ENCODE measurements at regions not wholly inside any gene's neighbourhood (a gene's known extent, or its start where the extent isn't known, plus 50 kb on each side); places are given as distances from the start of the nearest gene placed in this dataset.
"Not testable (repeated sequence)": the region's sequence is repeated elsewhere in the genome, so short reads cannot be mapped to it uniquely, and the experiment has no call there.

- intact Hi-C loops (cut with DNase I, micrococcal nuclease) = no loop called here
- H3K27me3 Mint-ChIP-seq = no peaks in the 10 kb centered on the region
- no peak overlapping the region for H3K4me3 Mint-ChIP-seq
- Histone ChIP-seq H3K27ac (ENCODE audit: low read depth in 1 of 2, low read length in 2 of 2) (no peak overlapping the region), H3K36me3 (ENCODE audit: insufficient read depth, low read length) (no peaks in the 10 kb centered on the region), H3K9me3 (ENCODE audit: control insufficient read depth in 1 of 2, insufficient read depth in 1 of 2, low read length in 2 of 2) (no peaks in the 10 kb centered on the region), H3K4me1 (ENCODE audit: insufficient read depth, low read length) (no peaks in the 10 kb centered on the region), H3K4me3 (ENCODE audit: low read length) (no peak overlapping the region), H3K27me3 (ENCODE audit: control insufficient read depth in 1 of 2, insufficient read depth in 2 of 2, low read length in 2 of 2) (no peaks in the 10 kb centered on the region)
- TF ChIP-seq, protein P1, sequence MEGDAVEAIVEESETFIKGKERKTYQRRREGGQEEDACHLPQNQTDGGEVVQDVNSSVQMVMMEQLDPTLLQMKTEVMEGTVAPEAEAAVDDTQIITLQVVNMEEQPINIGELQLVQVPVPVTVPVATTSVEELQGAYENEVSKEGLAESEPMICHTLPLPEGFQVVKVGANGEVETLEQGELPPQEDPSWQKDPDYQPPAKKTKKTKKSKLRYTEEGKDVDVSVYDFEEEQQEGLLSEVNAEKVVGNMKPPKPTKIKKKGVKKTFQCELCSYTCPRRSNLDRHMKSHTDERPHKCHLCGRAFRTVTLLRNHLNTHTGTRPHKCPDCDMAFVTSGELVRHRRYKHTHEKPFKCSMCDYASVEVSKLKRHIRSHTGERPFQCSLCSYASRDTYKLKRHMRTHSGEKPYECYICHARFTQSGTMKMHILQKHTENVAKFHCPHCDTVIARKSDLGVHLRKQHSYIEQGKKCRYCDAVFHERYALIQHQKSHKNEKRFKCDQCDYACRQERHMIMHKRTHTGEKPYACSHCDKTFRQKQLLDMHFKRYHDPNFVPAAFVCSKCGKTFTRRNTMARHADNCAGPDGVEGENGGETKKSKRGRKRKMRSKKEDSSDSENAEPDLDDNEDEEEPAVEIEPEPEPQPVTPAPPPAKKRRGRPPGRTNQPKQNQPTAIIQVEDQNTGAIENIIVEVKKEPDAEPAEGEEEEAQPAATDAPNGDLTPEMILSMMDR (IDR thresholded peaks at IDR 0.05) = no peak
- no peaks in the 10 kb centered on the region for H3K4me1 Mint-ChIP-seq (ENCODE audit: low read depth)
- ChIA-PET POLR2A (no interaction called here), CTCF (no interaction called here)
- no peak for ATAC-seq (ENCODE audit: poor library complexity)
- no peaks in the 10 kb centered on the region for H3K9me3 Mint-ChIP-seq
- no peaks in the 10 kb centered on the region for H3K36me3 Mint-ChIP-seq (ENCODE audit: low read depth)
- DNase-seq = no peak
- H3K27ac Mint-ChIP-seq = no peak overlapping the region
These were observed 365.4 kb downstream of the NDFIP2 start for GRCh38 chr13:79846386-79846785.

DNA sequence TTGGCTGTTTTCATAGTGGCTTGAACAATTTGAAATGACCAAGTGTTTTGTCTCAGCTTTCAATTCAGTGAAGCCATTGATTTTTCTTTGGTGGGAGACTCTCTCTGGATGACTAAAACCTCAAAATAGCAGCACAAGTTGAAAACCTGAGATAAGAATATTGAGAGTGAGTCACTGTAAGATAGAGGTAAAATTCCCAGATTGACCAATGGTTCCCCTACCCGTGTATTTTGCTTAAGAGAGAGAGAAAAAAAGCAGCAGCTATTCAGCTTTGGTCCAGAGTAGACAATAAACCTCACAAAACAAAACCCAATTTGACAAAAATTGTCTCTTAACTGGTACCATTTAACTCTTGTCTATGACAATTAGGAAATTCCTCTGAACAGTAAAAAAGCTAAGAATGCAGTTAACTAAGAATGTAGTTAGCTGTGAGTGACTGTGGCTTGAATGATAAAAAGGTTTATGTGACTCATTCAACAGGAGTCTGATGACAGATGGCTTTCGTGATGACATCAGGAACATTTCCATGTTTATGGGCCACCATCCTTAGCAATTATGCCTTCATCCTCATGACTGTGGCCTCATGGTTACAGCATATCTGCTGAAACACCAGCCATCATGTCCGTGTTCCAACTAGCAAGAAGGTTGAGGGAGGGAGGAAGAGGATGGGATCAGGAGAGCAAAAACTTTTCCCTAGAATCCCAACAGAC lies 356.9 kb downstream of the NDFIP2 start:
- no peak overlapping the region for H3K27ac Mint-ChIP-seq
- TF ChIP-seq, protein P1 (IDR thresholded peaks at IDR 0.05) = no peak
- no peaks in the 10 kb centered on the region for H3K4me1 Mint-ChIP-seq (ENCODE audit: low read depth)
- no peak overlapping the region for H3K4me3 ChIP-seq (ENCODE audit: low read length)
- no peaks in the 10 kb centered on the region for H3K36me3 ChIP-seq (ENCODE audit: insufficient read depth, low read length)
- DNase-seq (no peak), ATAC-seq (ENCODE audit: poor library complexity) (no peak)
- ChIA-PET POLR2A (no interaction called here), CTCF (no interaction called here)
- H3K4me1 ChIP-seq (ENCODE audit: insufficient read depth, low read length) = no peaks in the 10 kb centered on the region
- H3K9me3 ChIP-seq (ENCODE audit: control insufficient read depth in 1 of 2, insufficient read depth in 1 of 2, low read length in 2 of 2) = no peaks in the 10 kb centered on the region
- H3K27me3 ChIP-seq (ENCODE audit: control insufficient read depth in 1 of 2, insufficient read depth in 2 of 2, low read length in 2 of 2) = no peaks in the 10 kb centered on the region
- H3K27me3 Mint-ChIP-seq = no peaks in the 10 kb centered on the region
- H3K9me3 Mint-ChIP-seq = no peaks in the 10 kb centered on the region
- H3K36me3 Mint-ChIP-seq (ENCODE audit: low read depth) = no peaks in the 10 kb centered on the region
- no peak overlapping the region for H3K27ac ChIP-seq (ENCODE audit: low read depth in 1 of 2, low read length in 2 of 2)
- no peak overlapping the region for H3K4me3 Mint-ChIP-seq
- intact Hi-C loops (cut with DNase I, micrococcal nuclease) = no loop called here

DNA sequence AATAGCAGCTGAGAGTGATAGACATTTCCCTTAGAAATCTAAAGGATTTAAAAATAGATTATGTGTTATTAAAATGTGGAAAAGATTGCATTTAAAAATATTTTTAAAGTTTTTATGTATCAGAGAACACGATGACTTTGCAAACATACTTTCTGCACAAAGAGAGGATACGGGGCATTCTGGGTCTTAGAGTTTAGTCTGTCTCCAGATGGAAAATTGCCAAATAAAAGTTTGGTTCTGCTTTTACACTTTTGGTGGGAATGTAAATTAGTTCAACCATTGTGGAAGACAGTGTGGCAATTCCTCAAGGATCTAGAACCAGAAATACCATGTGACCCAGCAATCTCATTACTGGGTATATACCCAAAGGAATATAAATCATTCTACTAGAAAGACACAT lies 355.2 kb downstream of the NDFIP2 start:
- H3K4me1 ChIP-seq (ENCODE audit: insufficient read depth, low read length); H3K27me3 ChIP-seq (ENCODE audit: control insufficient read depth in 1 of 2, insufficient read depth in 2 of 2, low read length in 2 of 2); POLR2A ChIA-PET; H3K27ac ChIP-seq (ENCODE audit: low read depth in 1 of 2, low read length in 2 of 2); H3K9me3 Mint-ChIP-seq; ATAC-seq (ENCODE audit: poor library complexity); CTCF ChIA-PET; H3K27ac Mint-ChIP-seq; H3K4me3 ChIP-seq (ENCODE audit: low read length); H3K36me3 Mint-ChIP-seq (ENCODE audit: low read depth); H3K27me3 Mint-ChIP-seq; H3K4me3 Mint-ChIP-seq; H3K9me3 ChIP-seq (ENCODE audit: control insufficient read depth in 1 of 2, insufficient read depth in 1 of 2, low read length in 2 of 2); H3K4me1 Mint-ChIP-seq (ENCODE audit: low read depth); H3K36me3 ChIP-seq (ENCODE audit: insufficient read depth, low read length); DNase-seq; intact Hi-C loops (cut with DNase I, micrococcal nuclease): not testable (repeated sequence)

GRCh38 chr13:79834876-79835275 lies 353.9 kb downstream of the NDFIP2 start:
- Histone ChIP-seq H3K9me3 (ENCODE audit: control insufficient read depth in 1 of 2, insufficient read depth in 1 of 2, low read length in 2 of 2) (no peaks in the 10 kb centered on the region), H3K27ac (ENCODE audit: low read depth in 1 of 2, low read length in 2 of 2) (no peak overlapping the region), H3K4me1 (ENCODE audit: insufficient read depth, low read length) (no peaks in the 10 kb centered on the region), H3K4me3 (ENCODE audit: low read length) (no peak overlapping the region), H3K27me3 (ENCODE audit: control insufficient read depth in 1 of 2, insufficient read depth in 2 of 2, low read length in 2 of 2) (no peaks in the 10 kb centered on the region), H3K36me3 (ENCODE audit: insufficient read depth, low read length) (no peaks in the 10 kb centered on the region)
- no peaks in the 10 kb centered on the region for H3K36me3 Mint-ChIP-seq (ENCODE audit: low read depth)
- H3K4me1 Mint-ChIP-seq (ENCODE audit: low read depth) = no peaks in the 10 kb centered on the region
- no peaks in the 10 kb centered on the region for H3K27me3 Mint-ChIP-seq
- ChIA-PET CTCF (no interaction called here), POLR2A (no interaction called here)
- H3K9me3 Mint-ChIP-seq = no peaks in the 10 kb centered on the region
- ATAC-seq (ENCODE audit: poor library complexity) (no peak), DNase-seq (no peak)
- no peak overlapping the region for H3K27ac Mint-ChIP-seq
- H3K4me3 Mint-ChIP-seq = no peak overlapping the region
- intact Hi-C loops (cut with DNase I, micrococcal nuclease) = no loop called here
- TF ChIP-seq, protein P1 (IDR thresholded peaks at IDR 0.05) = no peak

Data from CD4-positive, alpha-beta T cell (primary cell).